Esophagus muscularis mucosa (tissue), 4 donors: ENCODE measurements at regions not wholly inside any gene's neighbourhood (a gene's known extent, or its start where the extent isn't known, plus 50 kb on each side); places are given as distances from the start of the nearest gene placed in this dataset.

ENCODE experiments used
- CTCF ChIP-seq, 3 experiments: fragments of 200-600 bp in 2 of 3; fragments of 450-650 bp in 1 of 3; sonication (generic) in 2 of 3; IDR thresholded peaks; one replicate each; pipeline ENCODE4 v1.5.1; 2017 to 2019; ENCODE audit warnings: antibody characterized with exemption in 3 of 3, mild to moderate bottlenecking in 2 of 3, moderate library complexity in 1 of 3
- EP300 ChIP-seq: sonication (generic); formaldehyde crosslinking; IDR thresholded peaks from one replicate; pipeline ENCODE4 v1.6.1; 2017; ENCODE audit warnings: antibody characterized with exemption
- POLR2AphosphoS5 ChIP-seq, 2 donors: sonication (generic); formaldehyde crosslinking; IDR thresholded peaks; one replicate each; pipeline ENCODE4 v1.6.1; 2017; ENCODE audit warnings: antibody characterized with exemption in 2 of 2

- TF ChIP-seq CTCF (IDR thresholded peaks at IDR 0.05) = no peak
- no peak for TF ChIP-seq POLR2AphosphoS5 (IDR thresholded peaks at IDR 0.05)
- no peak for TF ChIP-seq EP300
Measured at GRCh38 chrY:8121825-8122224, 1210.3 kb upstream of the AMELY start.
